SH-SY5Y (cell line): ENCODE measurements at regions not wholly inside any gene's neighbourhood (a gene's known extent, or its start where the extent isn't known, plus 50 kb on each side); places are given as distances from the start of the nearest gene placed in this dataset.

Source experiments
- GATA2 ChIP-seq: IDR thresholded peaks from 2 replicates; pipeline ENCODE4 v1.6.1; 2011; ENCODE audit warnings: mild to moderate bottlenecking, low read depth, low read length
- GATA3 ChIP-seq: IDR thresholded peaks from 2 replicates; pipeline ENCODE4 v1.6.1; 2011; ENCODE audit warnings: low read depth, mild to moderate bottlenecking, low read length, moderate library complexity

- TF ChIP-seq GATA3 (no peak), GATA2 (no peak)
Measured at GRCh38 chr5:167945542-167946384, 345.7 kb upstream of the WWC1 start.
